LNCAP (cell line): ENCODE measurements at regions not wholly inside any gene's neighbourhood (a gene's known extent, or its start where the extent isn't known, plus 50 kb on each side); places are given as distances from the start of the nearest gene placed in this dataset.

ENCODE experiments used
- CTCF ChIP-seq: fragments of 450-650 bp; IDR thresholded peaks from 2 replicates; pipeline ENCODE4 v1.5.1; 2017; ENCODE audit warnings: mild to moderate bottlenecking

DNA sequence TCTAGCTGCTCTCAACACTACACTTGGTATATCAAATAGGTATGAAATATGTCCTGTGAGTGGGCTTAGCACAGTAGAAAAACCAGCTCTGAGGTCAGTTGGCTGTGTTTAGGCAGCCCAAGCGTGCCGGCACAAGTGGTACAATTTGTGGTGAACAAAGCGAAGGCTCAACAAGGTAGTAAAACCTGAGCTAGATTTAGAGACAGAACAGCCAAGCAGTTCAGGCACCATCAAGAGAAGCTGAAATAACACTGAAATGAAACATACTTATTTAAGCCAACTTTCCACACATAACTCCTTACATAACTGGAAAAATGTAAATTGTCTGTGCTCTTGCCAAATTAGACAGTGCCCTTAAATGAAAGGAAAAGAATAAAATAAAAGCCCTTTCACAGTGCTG, 596.8 kb upstream of the FBXO33 start:
- TF ChIP-seq CTCF, result no peak

GRCh38 chr14:40025101-40025500, 592.9 kb upstream of the FBXO33 start:
- no peak for TF ChIP-seq CTCF

- no peak for TF ChIP-seq CTCF
Observed at GRCh38 chr14:40010961-40011360, 578.7 kb upstream of the FBXO33 start.

GRCh38 chr14:40009771-40010170, 577.5 kb upstream of the FBXO33 start:
- no peak for TF ChIP-seq CTCF

GRCh38 chr14:40004871-40005500, 572.8 kb upstream of the FBXO33 start:
- TF ChIP-seq CTCF, result no peak

GRCh38 chr14:40003773-40004172, 571.5 kb upstream of the FBXO33 start:
- TF ChIP-seq CTCF, result no peak

- TF ChIP-seq CTCF, result no peak
Observed at GRCh38 chr14:39998854-39999253, 566.6 kb upstream of the FBXO33 start.

DNA sequence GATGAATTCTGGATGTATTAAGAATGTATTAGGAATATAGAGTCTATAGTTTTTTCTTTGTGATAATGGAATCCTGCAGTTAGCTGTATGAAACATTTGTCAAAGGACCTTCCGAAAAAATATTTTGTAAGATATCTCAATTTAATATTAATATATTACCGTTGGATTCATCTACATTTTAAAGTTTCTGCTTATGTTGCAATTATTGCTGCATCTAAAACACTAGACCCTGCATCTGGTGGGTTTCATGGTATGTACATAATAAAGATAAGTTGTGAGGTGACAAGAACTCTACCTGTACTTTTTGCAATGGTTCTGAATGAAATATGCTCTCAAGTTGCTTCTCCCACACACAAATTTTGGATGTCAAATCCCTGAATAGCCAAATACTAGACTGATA, 565.9 kb upstream of the FBXO33 start:
- no peak for TF ChIP-seq CTCF
